Non-pigmented ciliary epithelial cell (primary cell): ENCODE measurements at regions not wholly inside any gene's neighbourhood (a gene's known extent, or its start where the extent isn't known, plus 50 kb on each side); places are given as distances from the start of the nearest gene placed in this dataset.

Source experiments
- DNase-seq: peaks from one replicate; pipeline ENCODE4 v3.0.0-alpha.2; 2010; ENCODE audit warnings: low read depth

DNA sequence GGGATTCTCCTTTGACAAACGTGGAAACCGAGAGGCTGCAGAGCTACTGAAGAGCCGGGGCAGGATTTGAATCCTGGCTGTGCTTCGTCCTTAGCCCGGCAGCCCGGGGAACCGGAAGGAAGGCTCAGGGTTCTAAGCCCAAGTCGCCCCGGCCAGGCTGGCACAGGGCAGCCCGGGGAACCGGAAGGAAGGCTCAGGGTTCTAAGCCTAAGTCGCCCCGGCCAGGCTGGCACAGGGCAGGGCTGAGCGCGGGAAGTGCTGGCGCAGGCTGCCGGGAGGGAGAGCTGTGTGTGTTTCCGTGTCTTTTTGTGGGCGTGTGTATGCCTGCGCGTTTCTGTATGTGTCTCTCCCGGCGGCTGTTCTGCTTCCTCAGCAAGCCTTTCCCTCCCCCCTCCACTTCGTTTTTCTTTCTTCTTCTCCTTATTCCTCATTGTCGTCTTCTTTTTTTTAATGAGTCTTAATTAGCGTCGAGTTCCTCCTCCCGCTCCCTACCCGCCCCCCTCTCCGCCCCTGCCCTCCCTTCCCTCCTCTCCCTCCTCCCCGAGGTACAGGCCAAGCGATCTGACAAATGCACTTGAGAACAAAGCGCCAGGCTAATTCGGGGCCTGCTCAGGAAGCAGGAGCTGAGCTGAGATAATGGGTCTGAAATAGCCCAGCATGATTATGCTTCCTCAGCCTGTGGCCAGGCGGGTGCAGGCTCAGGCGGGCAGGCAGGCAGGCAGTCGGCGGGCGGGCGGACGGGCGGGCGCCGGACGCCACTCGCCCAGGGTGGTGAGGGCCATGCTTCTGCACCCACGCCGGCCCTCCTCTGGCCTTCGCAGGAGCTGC is 65.9 kb downstream of the EFNB1 start:
- no peak for DNase-seq

GRCh38 chrX:68894142-68894512 is 65.3 kb downstream of the EFNB1 start:
- DNase-seq: no peak

GRCh38 chrX:68892651-68893050 is 63.8 kb downstream of the EFNB1 start:
- no peak for DNase-seq

GRCh38 chrX:68892134-68892533 is 63.3 kb downstream of the EFNB1 start:
- DNase-seq: no peak
